HEK293 (cell line): ENCODE measurements at regions not wholly inside any gene's neighbourhood (a gene's known extent, or its start where the extent isn't known, plus 50 kb on each side); places are given as distances from the start of the nearest gene placed in this dataset.

Experiments used
- CTCF ChIA-PET: fragments of 350-600 bp; formaldehyde crosslinking; extraction: SDS; loops from one replicate; lab custom pipeline; 2021; ENCODE audit warnings: antibody characterized with exemption; lab: Yijun Ruan, JAX
- POLR2A ChIA-PET: fragments of 300-600 bp; formaldehyde crosslinking; extraction: SDS; loops from one replicate; lab custom pipeline; 2020; ENCODE audit warnings: antibody characterized with exemption, inconsistent platforms; lab: Yijun Ruan, JAX
- H3K27ac ChIP-seq: fragments of 200-500 bp; sonication (Bioruptor generic); 2 replicates; pipeline ENCODE4 v1.5.1; 2014; ENCODE audit warnings: low read depth, low read length, control low read depth, inconsistent platforms; ENCODE audit errors: extremely low read depth
- H3K36me3 ChIP-seq, 2 experiments: fragments of 200-500 bp in 1 of 2; sonication (Bioruptor generic) in 1 of 2; 1 replicate in 1 of 2; 2 replicates in 1 of 2; pipeline ENCODE4 v1.5.1; 2014 to 2017; ENCODE audit warnings: inconsistent platforms in 2 of 2, low read length in 2 of 2; ENCODE audit not compliant: control insufficient read depth in 2 of 2, insufficient read depth in 1 of 2
- H3K4me1 ChIP-seq: fragments of 200-500 bp; sonication (Bioruptor generic); 2 replicates; pipeline ENCODE4 v1.5.1; 2014; ENCODE audit warnings: mild to moderate bottlenecking, low read length, inconsistent platforms; ENCODE audit not compliant: control insufficient read depth, insufficient read depth
- H3K4me3 ChIP-seq: 2 replicates; pipeline ENCODE4 v1.5.1; 2011; ENCODE audit warnings: low read depth, mild to moderate bottlenecking, control low read depth, low read length, moderate library complexity
- H3K9me3 ChIP-seq: fragments of 200-500 bp; sonication (Bioruptor generic); 2 replicates; pipeline ENCODE4 v1.5.1; 2014; ENCODE audit warnings: low read depth, low read length, inconsistent platforms; ENCODE audit not compliant: control insufficient read depth, insufficient read depth
- CTCF ChIP-seq: fragments of 450-650 bp; formaldehyde crosslinking; IDR thresholded peaks from 2 replicates; pipeline ENCODE4 v1.5.1; 2016; ENCODE audit warnings: missing biosample characterization, missing genetic modification characterization
- GLIS1 ChIP-seq: fragments of 450-650 bp; formaldehyde crosslinking; IDR thresholded peaks from 2 replicates; pipeline ENCODE4 v1.5.1; 2016; ENCODE audit warnings: missing biosample characterization, missing genetic modification characterization
- PBX3 ChIP-seq: sonication (generic); formaldehyde crosslinking; IDR thresholded peaks from 2 replicates; pipeline ENCODE4 v1.8.1; 2022; ENCODE audit warnings: mild to moderate bottlenecking, moderate library complexity, missing genetic modification reagents
- REST ChIP-seq: fragments of 450-650 bp; formaldehyde crosslinking; IDR thresholded peaks from 2 replicates; pipeline ENCODE4 v1.5.1; 2016; ENCODE audit warnings: missing biosample characterization, missing genetic modification characterization
- ZBTB44 ChIP-seq: fragments of 450-650 bp; IDR thresholded peaks from 2 replicates; pipeline ENCODE4 v1.5.1; 2018; ENCODE audit warnings: missing biosample characterization, mild to moderate bottlenecking, missing genetic modification characterization
- ZBTB8A ChIP-seq: fragments of 450-650 bp; formaldehyde crosslinking; IDR thresholded peaks from 2 replicates; pipeline ENCODE4 v1.5.1; 2016; ENCODE audit warnings: missing biosample characterization, missing genetic modification characterization
- ZNF157 ChIP-seq: fragments of 450-650 bp; formaldehyde crosslinking; IDR thresholded peaks from 2 replicates; pipeline ENCODE4 v1.5.1; 2016; ENCODE audit warnings: missing biosample characterization, missing genetic modification characterization
- ZNF16 ChIP-seq: fragments of 450-650 bp; formaldehyde crosslinking; IDR thresholded peaks from 2 replicates; pipeline ENCODE4 v1.5.1; 2016; ENCODE audit warnings: low read depth, missing biosample characterization, missing genetic modification characterization
- ZNF211 ChIP-seq: fragments of 450-650 bp; formaldehyde crosslinking; IDR thresholded peaks from 2 replicates; pipeline ENCODE4 v1.5.1; 2016; ENCODE audit warnings: low read depth, missing biosample characterization, missing genetic modification characterization
- ZNF398 ChIP-seq: fragments of 450-650 bp; formaldehyde crosslinking; IDR thresholded peaks from 2 replicates; pipeline ENCODE4 v1.5.1; 2017; ENCODE audit warnings: missing biosample characterization, missing genetic modification characterization
- ZNF473 ChIP-seq: fragments of 450-650 bp; formaldehyde crosslinking; IDR thresholded peaks from 2 replicates; pipeline ENCODE4 v1.5.1; 2017; ENCODE audit warnings: missing biosample characterization, missing genetic modification characterization
- ZNF549 ChIP-seq: fragments of 450-650 bp; IDR thresholded peaks from 2 replicates; pipeline ENCODE4 v1.5.1; 2018; ENCODE audit warnings: missing biosample characterization, missing genetic modification characterization, mild to moderate bottlenecking, inconsistent platforms, moderate library complexity
- ZNF555 ChIP-seq: fragments of 450-650 bp; formaldehyde crosslinking; conservative IDR thresholded peaks from 2 replicates; pipeline ENCODE4 v1.5.1; 2017; ENCODE audit warnings: missing biosample characterization, mild to moderate bottlenecking, missing genetic modification characterization, inconsistent platforms
- ZNF571 ChIP-seq: fragments of 450-650 bp; formaldehyde crosslinking; IDR thresholded peaks from 2 replicates; pipeline ENCODE4 v1.5.0; 2017; ENCODE audit warnings: missing biosample characterization, missing genetic modification characterization
- ZNF707 ChIP-seq: fragments of 450-650 bp; formaldehyde crosslinking; IDR thresholded peaks from 2 replicates; pipeline ENCODE4 v1.5.1; 2016; ENCODE audit warnings: missing biosample characterization, missing genetic modification characterization
- ZNF792 ChIP-seq: fragments of 450-650 bp; formaldehyde crosslinking; IDR thresholded peaks from 2 replicates; pipeline ENCODE4 v1.5.1; 2016; ENCODE audit warnings: missing biosample characterization, missing genetic modification characterization
- TF ChIP-seq, protein P1 (sequence below): fragments of 450-650 bp; formaldehyde crosslinking; IDR thresholded peaks from 2 replicates; pipeline ENCODE4 v1.5.1; 2017; ENCODE audit warnings: missing biosample characterization, missing genetic modification characterization
- TF ChIP-seq, protein P2 (sequence below): fragments of 450-650 bp; formaldehyde crosslinking; IDR thresholded peaks from 2 replicates; pipeline ENCODE4 v1.5.1; 2017; ENCODE audit warnings: missing biosample characterization, missing genetic modification characterization

DNA sequence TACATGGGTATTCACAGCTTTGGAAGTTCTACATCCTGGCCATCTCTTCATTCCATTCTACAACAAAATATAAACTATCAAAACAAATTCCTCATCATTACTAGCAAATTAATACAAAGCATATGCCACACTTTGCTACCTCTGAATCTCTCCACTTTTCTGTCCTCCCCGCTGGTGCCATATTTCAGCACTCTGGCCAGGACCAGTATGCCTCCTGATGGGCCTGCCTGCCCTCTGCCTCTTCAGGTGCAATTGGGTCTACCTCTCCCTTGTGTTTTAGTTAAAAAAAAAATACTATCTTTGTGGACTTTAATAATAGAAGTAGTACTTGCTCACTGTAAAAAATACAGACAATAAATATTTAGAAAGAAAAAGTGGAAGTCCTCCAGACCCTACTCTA, 448.8 kb downstream of the WDR72 start (continued):
- TF ChIP-seq ZNF707 (no peak), ZNF792 (no peak), ZBTB8A (no peak), ZBTB44 (tag by site-specific recombination) (no peak), CTCF (no peak), ZNF571 (tag by site-specific recombination) (no peak)

GRCh38 chr15:53307952-53308624, 451.4 kb downstream of the WDR72 start:
- no peaks in the 10 kb centered on the region for H3K4me1 ChIP-seq
- no peaks in the 10 kb centered on the region for H3K9me3 ChIP-seq
- H3K27ac ChIP-seq = no peak overlapping the region
- ChIA-PET POLR2A (no interaction called here), CTCF (no interaction called here)
- no peak overlapping the region for H3K4me3 ChIP-seq
- no peaks in the 10 kb centered on the region for H3K36me3 ChIP-seq
- TF ChIP-seq ZNF549 (tag by site-specific recombination) (no peak), ZNF398 (tag by site-specific recombination) (no peak), ZNF157 (tag by site-specific recombination) (no peak), ZNF473 (tag by site-specific recombination) (no peak), ZNF211 (tag by site-specific recombination) (no peak), GLIS1 (tag by site-specific recombination) (no peak), ZNF555 (tag by site-specific recombination) (no peak), ZBTB44 (tag by site-specific recombination) (no peak), ZNF16 (tag by site-specific recombination) (no peak), REST (no peak), PBX3 (no peak)
- TF ChIP-seq, protein P1, sequence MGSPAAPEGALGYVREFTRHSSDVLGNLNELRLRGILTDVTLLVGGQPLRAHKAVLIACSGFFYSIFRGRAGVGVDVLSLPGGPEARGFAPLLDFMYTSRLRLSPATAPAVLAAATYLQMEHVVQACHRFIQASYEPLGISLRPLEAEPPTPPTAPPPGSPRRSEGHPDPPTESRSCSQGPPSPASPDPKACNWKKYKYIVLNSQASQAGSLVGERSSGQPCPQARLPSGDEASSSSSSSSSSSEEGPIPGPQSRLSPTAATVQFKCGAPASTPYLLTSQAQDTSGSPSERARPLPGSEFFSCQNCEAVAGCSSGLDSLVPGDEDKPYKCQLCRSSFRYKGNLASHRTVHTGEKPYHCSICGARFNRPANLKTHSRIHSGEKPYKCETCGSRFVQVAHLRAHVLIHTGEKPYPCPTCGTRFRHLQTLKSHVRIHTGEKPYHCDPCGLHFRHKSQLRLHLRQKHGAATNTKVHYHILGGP (tag by site-specific recombination) = no peak
- TF ChIP-seq, protein P2, sequence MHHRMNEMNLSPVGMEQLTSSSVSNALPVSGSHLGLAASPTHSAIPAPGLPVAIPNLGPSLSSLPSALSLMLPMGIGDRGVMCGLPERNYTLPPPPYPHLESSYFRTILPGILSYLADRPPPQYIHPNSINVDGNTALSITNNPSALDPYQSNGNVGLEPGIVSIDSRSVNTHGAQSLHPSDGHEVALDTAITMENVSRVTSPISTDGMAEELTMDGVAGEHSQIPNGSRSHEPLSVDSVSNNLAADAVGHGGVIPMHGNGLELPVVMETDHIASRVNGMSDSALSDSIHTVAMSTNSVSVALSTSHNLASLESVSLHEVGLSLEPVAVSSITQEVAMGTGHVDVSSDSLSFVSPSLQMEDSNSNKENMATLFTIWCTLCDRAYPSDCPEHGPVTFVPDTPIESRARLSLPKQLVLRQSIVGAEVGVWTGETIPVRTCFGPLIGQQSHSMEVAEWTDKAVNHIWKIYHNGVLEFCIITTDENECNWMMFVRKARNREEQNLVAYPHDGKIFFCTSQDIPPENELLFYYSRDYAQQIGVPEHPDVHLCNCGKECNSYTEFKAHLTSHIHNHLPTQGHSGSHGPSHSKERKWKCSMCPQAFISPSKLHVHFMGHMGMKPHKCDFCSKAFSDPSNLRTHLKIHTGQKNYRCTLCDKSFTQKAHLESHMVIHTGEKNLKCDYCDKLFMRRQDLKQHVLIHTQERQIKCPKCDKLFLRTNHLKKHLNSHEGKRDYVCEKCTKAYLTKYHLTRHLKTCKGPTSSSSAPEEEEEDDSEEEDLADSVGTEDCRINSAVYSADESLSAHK = no peak
